T-helper 17 cell (primary cell): ENCODE measurements at regions not wholly inside any gene's neighbourhood (a gene's known extent, or its start where the extent isn't known, plus 50 kb on each side); places are given as distances from the start of the nearest gene placed in this dataset.
A peak's percentile ranks its signal among the peaks of the same experiment; 100 is the strongest.
"Not testable (repeated sequence)": the region's sequence is repeated elsewhere in the genome, so short reads cannot be mapped to it uniquely, and the experiment has no call there.

Experiments
- ATAC-seq: fragments of 150-1000 bp; cut with Tn5 transposase; 2 replicates; pipeline ENCODE4 v1.10.0; 2021; ENCODE audit warnings: mild to moderate bottlenecking, moderate library complexity
- DNase-seq, 3 donors: peaks; one replicate each; pipeline versions ENCODE4 v3.0.0 to v3.0.0-alpha.2; 2020 to 2021
- H3K9me3 ChIP-seq: one replicate; pipeline ENCODE4 v1.7.0; 2013; ENCODE audit warnings: low read length, mild to moderate bottlenecking; ENCODE audit not compliant: control insufficient read depth, poor library complexity, severe bottlenecking
- H3K27ac Mint-ChIP-seq: one replicate; pipeline ENCODE4 v1.8.0; 2022; ENCODE audit warnings: mild to moderate bottlenecking, moderate library complexity, mixed read lengths
- H3K27me3 Mint-ChIP-seq: one replicate; pipeline ENCODE4 v1.8.0; 2022; ENCODE audit warnings: mixed read lengths
- H3K36me3 Mint-ChIP-seq: one replicate; pipeline ENCODE4 v1.8.0; 2022; ENCODE audit warnings: low read depth, mixed read lengths
- H3K4me1 Mint-ChIP-seq: one replicate; pipeline ENCODE4 v1.8.0; 2022; ENCODE audit warnings: mild to moderate bottlenecking, mixed read lengths
- H3K4me3 Mint-ChIP-seq: one replicate; pipeline ENCODE4 v1.8.0; 2022; ENCODE audit warnings: mild to moderate bottlenecking, moderate library complexity, mixed read lengths

GRCh38 chr20:48359692-48360341, 468.0 kb downstream of the PREX1 start:
- Mint-ChIP-seq H3K36me3 (no peaks in the 10 kb centered on the region), H3K27me3 (peaks cover 36% of the 10 kb centered on the region), H3K4me1 (no peaks in the 10 kb centered on the region), H3K27ac (no peak overlapping the region), H3K4me3 (no peak overlapping the region)
- H3K9me3 ChIP-seq = no peaks in the 10 kb centered on the region
- ATAC-seq (peak; percentile 59), DNase-seq (no peak)

GRCh38 chr20:48359055-48359390, 468.8 kb downstream of the PREX1 start:
- not testable (repeated sequence) for H3K4me3 Mint-ChIP-seq, ATAC-seq, H3K9me3 ChIP-seq, H3K36me3 Mint-ChIP-seq, H3K4me1 Mint-ChIP-seq, H3K27ac Mint-ChIP-seq, DNase-seq
- peaks cover 31% of the 10 kb centered on the region for H3K27me3 Mint-ChIP-seq

GRCh38 chr20:48358176-48359054, 469.4 kb downstream of the PREX1 start:
- Mint-ChIP-seq H3K27ac (no peak overlapping the region), H3K4me1 (no peaks in the 10 kb centered on the region)
- ATAC-seq = no peak

GRCh38 chr20:48357714-48358113, 470.1 kb downstream of the PREX1 start:
- no peaks in the 10 kb centered on the region for H3K9me3 ChIP-seq
- no peaks in the 10 kb centered on the region for H3K4me1 Mint-ChIP-seq
- no peak for DNase-seq
- no peak for ATAC-seq
- no peak overlapping the region for H3K27ac Mint-ChIP-seq
- no peaks in the 10 kb centered on the region for H3K36me3 Mint-ChIP-seq
- H3K27me3 Mint-ChIP-seq = peaks cover 24% of the 10 kb centered on the region
- no peak overlapping the region for H3K4me3 Mint-ChIP-seq

More at GRCh38 chr20:48358176-48359054, 469.4 kb downstream of the PREX1 start:
- H3K27me3 Mint-ChIP-seq = peaks cover 26% of the 10 kb centered on the region
- H3K36me3 Mint-ChIP-seq = no peaks in the 10 kb centered on the region
- no peak overlapping the region for H3K4me3 Mint-ChIP-seq
- no peaks in the 10 kb centered on the region for H3K9me3 ChIP-seq
- DNase-seq = no peak

- Mint-ChIP-seq H3K27ac (no peak overlapping the region), H3K4me1 (no peaks in the 10 kb centered on the region), H3K4me3 (no peak overlapping the region), H3K36me3 (no peaks in the 10 kb centered on the region), H3K27me3 (peaks cover 24% of the 10 kb centered on the region)
- no peaks in the 10 kb centered on the region for H3K9me3 ChIP-seq
- ATAC-seq = no peak
- no peak for DNase-seq
Observed at GRCh38 chr20:48354903-48355302, 472.9 kb downstream of the PREX1 start.

- H3K4me3 Mint-ChIP-seq = no peak overlapping the region
- no peak for DNase-seq
- no peak overlapping the region for H3K27ac Mint-ChIP-seq
- H3K4me1 Mint-ChIP-seq = no peaks in the 10 kb centered on the region
- H3K36me3 Mint-ChIP-seq = no peaks in the 10 kb centered on the region
- peaks cover 29% of the 10 kb centered on the region for H3K27me3 Mint-ChIP-seq
- ATAC-seq = no peak
- H3K9me3 ChIP-seq = no peaks in the 10 kb centered on the region
Observed at GRCh38 chr20:48354320-48354876, 473.4 kb downstream of the PREX1 start.

- Mint-ChIP-seq H3K4me1 (no peaks in the 10 kb centered on the region), H3K27me3 (peaks cover 35% of the 10 kb centered on the region), H3K36me3 (no peaks in the 10 kb centered on the region), H3K4me3 (no peak overlapping the region), H3K27ac (no peak overlapping the region)
- no peak for DNase-seq
- H3K9me3 ChIP-seq = no peaks in the 10 kb centered on the region
- no peak for ATAC-seq
Observed at GRCh38 chr20:48352628-48353027, 475.2 kb downstream of the PREX1 start.

- no peaks in the 10 kb centered on the region for H3K9me3 ChIP-seq
- no peak overlapping the region for H3K27ac Mint-ChIP-seq
- H3K36me3 Mint-ChIP-seq = no peaks in the 10 kb centered on the region
- no peaks in the 10 kb centered on the region for H3K4me1 Mint-ChIP-seq
- H3K4me3 Mint-ChIP-seq = no peak overlapping the region
- no peak for DNase-seq
- no peak for ATAC-seq
- H3K27me3 Mint-ChIP-seq = peaks cover 36% of the 10 kb centered on the region
Observed at GRCh38 chr20:48352042-48352441, 475.8 kb downstream of the PREX1 start.

- peaks cover 36% of the 10 kb centered on the region for H3K27me3 Mint-ChIP-seq
- no peak overlapping the region for H3K4me3 Mint-ChIP-seq
- no peak for ATAC-seq
- no peaks in the 10 kb centered on the region for H3K9me3 ChIP-seq
- H3K4me1 Mint-ChIP-seq = no peaks in the 10 kb centered on the region
- H3K27ac Mint-ChIP-seq = no peak overlapping the region
- H3K36me3 Mint-ChIP-seq = no peaks in the 10 kb centered on the region
- no peak for DNase-seq
Observed at GRCh38 chr20:48350313-48350988, 477.3 kb downstream of the PREX1 start.

GRCh38 chr20:48349656-48350055, 478.1 kb downstream of the PREX1 start:
- DNase-seq (no peak), ATAC-seq (no peak)
- H3K27ac Mint-ChIP-seq = no peak overlapping the region
- no peaks in the 10 kb centered on the region for H3K36me3 Mint-ChIP-seq
- H3K4me3 Mint-ChIP-seq = no peak overlapping the region
- H3K4me1 Mint-ChIP-seq = no peaks in the 10 kb centered on the region
- peaks cover 44% of the 10 kb centered on the region for H3K27me3 Mint-ChIP-seq
- H3K9me3 ChIP-seq = no peaks in the 10 kb centered on the region

- DNase-seq (no peak), ATAC-seq (no peak)
- H3K9me3 ChIP-seq = no peaks in the 10 kb centered on the region
- Mint-ChIP-seq H3K27me3 (peaks cover 57% of the 10 kb centered on the region), H3K36me3 (no peaks in the 10 kb centered on the region), H3K4me3 (no peak overlapping the region), H3K27ac (no peak overlapping the region), H3K4me1 (no peaks in the 10 kb centered on the region)
Observed at GRCh38 chr20:48348022-48348421, 479.8 kb downstream of the PREX1 start.

- Mint-ChIP-seq H3K36me3 (peaks cover 2% of the 10 kb centered on the region), H3K27me3 (peaks cover 72% of the 10 kb centered on the region), H3K27ac (no peak overlapping the region), H3K4me3 (no peak overlapping the region), H3K4me1 (peaks cover 4% of the 10 kb centered on the region)
- ATAC-seq (no peak), DNase-seq (no peak)
- no peaks in the 10 kb centered on the region for H3K9me3 ChIP-seq
Observed at GRCh38 chr20:48342822-48343513, 484.8 kb downstream of the PREX1 start.

GRCh38 chr20:48340883-48341281, 486.9 kb downstream of the PREX1 start:
- peaks cover 2% of the 10 kb centered on the region for H3K36me3 Mint-ChIP-seq
- H3K27me3 Mint-ChIP-seq = peaks cover 75% of the 10 kb centered on the region
- H3K4me3 Mint-ChIP-seq = no peak overlapping the region
- H3K27ac Mint-ChIP-seq = no peak overlapping the region
- no peak for DNase-seq
- ATAC-seq = no peak
- peaks cover 4% of the 10 kb centered on the region for H3K4me1 Mint-ChIP-seq
- H3K9me3 ChIP-seq = no peaks in the 10 kb centered on the region
